Cardiac muscle cell (in vitro differentiated cells and primary cell): ENCODE measurements at regions not wholly inside any gene's neighbourhood (a gene's known extent, or its start where the extent isn't known, plus 50 kb on each side); places are given as distances from the start of the nearest gene placed in this dataset.

Experiments
- DNase-seq, 2 donors: peaks; one replicate each; pipeline versions ENCODE4 v3.0.0 to v3.0.0-alpha.2; 2010 to 2017; ENCODE audit warnings: low read depth in 1 of 2, low spot score in 1 of 2
- H3K27ac ChIP-seq: fragments of 200-600 bp; sonication (generic); 2 replicates; pipeline ENCODE4 v1.5.1; 2016
- H3K27me3 ChIP-seq: fragments of 200-600 bp; sonication (generic); 2 replicates; pipeline ENCODE4 v1.6.0; 2016; ENCODE audit warnings: control low read depth
- H3K36me3 ChIP-seq: fragments of 200-600 bp; sonication (generic); 2 replicates; pipeline ENCODE4 v1.5.1; 2016; ENCODE audit warnings: control low read depth
- H3K4me1 ChIP-seq: fragments of 200-600 bp; sonication (generic); 2 replicates; pipeline ENCODE4 v1.8.1; 2017; ENCODE audit warnings: low read depth, mild to moderate bottlenecking, mixed run types
- H3K4me3 ChIP-seq: fragments of 200-600 bp; sonication (generic); 2 replicates; pipeline ENCODE4 v1.5.1; 2016; ENCODE audit warnings: mild to moderate bottlenecking
- H3K9me3 ChIP-seq: fragments of 200-600 bp; sonication (generic); 2 replicates; pipeline ENCODE4 v1.5.1; 2017; ENCODE audit warnings: low read depth, mild to moderate bottlenecking, control low read depth
- TF ChIP-seq, protein P1 (sequence below): IDR thresholded peaks from 2 replicates; pipeline ENCODE4 v1.5.1; 2012; ENCODE audit warnings: low read depth, mild to moderate bottlenecking, low read length

DNA sequence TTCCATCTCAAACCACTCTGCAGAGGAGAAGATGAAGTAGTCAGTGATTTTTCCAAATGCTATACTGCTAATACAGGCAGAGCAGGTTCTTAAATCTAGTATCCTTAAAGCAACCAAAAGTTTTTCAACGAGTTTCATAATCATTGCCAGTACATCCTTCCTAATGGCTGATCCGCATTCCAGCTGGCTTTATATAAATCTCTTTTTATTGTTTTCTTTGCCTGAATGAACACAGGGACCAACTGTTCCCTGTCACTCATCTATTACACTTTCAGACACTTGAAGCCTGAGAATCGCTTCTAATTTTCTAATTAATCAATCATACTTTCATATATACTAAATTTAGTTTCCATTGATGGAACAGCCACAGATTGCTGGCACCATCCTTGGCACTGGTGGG is 508.6 kb downstream of the RAB28 start:
- Histone ChIP-seq H3K27me3 (no peaks in the 10 kb centered on the region), H3K4me3 (no peak overlapping the region), H3K27ac (no peak overlapping the region), H3K4me1 (no peaks in the 10 kb centered on the region), H3K36me3 (no peaks in the 10 kb centered on the region), H3K9me3 (no peaks in the 10 kb centered on the region)
- TF ChIP-seq, protein P1, sequence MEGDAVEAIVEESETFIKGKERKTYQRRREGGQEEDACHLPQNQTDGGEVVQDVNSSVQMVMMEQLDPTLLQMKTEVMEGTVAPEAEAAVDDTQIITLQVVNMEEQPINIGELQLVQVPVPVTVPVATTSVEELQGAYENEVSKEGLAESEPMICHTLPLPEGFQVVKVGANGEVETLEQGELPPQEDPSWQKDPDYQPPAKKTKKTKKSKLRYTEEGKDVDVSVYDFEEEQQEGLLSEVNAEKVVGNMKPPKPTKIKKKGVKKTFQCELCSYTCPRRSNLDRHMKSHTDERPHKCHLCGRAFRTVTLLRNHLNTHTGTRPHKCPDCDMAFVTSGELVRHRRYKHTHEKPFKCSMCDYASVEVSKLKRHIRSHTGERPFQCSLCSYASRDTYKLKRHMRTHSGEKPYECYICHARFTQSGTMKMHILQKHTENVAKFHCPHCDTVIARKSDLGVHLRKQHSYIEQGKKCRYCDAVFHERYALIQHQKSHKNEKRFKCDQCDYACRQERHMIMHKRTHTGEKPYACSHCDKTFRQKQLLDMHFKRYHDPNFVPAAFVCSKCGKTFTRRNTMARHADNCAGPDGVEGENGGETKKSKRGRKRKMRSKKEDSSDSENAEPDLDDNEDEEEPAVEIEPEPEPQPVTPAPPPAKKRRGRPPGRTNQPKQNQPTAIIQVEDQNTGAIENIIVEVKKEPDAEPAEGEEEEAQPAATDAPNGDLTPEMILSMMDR = no peak
- DNase-seq = no peak

DNA sequence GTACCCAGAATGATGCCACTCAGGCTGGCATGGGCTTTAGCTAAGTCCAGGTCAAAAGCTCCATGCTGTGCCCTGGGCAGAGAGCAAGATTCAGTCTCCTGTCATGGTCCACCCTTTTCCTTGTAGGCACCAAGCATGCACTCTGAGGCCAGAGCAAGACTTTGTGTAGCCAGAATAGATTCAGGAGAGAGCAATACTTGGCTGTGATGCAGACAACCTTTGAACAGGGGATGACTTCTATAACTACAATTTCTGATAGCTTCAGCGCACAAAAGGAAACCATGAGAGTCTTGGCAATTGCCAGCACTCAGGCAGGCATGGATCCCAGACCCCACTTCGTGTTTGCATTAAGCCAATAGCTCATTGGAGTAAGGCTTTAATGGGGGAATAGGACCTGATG is 510.6 kb downstream of the RAB28 start:
- no peak overlapping the region for H3K4me3 ChIP-seq
- no peaks in the 10 kb centered on the region for H3K36me3 ChIP-seq
- no peaks in the 10 kb centered on the region for H3K9me3 ChIP-seq
- DNase-seq = no peak
- no peaks in the 10 kb centered on the region for H3K4me1 ChIP-seq
- no peaks in the 10 kb centered on the region for H3K27me3 ChIP-seq
- TF ChIP-seq, protein P1 = no peak
- H3K27ac ChIP-seq = no peak overlapping the region

DNA sequence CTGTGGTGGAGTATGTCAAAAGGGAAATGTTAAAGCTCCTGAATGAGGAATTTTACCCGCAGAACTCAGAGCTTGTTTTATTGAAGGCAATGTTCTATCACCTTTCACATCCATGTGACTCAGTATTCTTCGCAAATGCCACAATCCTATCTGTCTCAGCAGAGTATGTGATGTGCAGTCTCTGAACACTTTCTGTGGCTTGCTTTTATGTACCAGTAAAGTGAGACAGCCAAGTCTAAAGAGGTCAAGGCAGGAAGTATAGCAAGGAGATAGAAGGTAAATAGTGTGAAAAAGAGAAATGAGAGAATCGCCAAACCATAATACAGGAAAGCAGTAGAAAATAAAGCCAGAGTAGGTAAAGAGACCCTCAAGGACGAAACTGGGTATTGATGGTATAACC is 515.8 kb downstream of the RAB28 start:
- TF ChIP-seq, protein P1 = no peak

DNA sequence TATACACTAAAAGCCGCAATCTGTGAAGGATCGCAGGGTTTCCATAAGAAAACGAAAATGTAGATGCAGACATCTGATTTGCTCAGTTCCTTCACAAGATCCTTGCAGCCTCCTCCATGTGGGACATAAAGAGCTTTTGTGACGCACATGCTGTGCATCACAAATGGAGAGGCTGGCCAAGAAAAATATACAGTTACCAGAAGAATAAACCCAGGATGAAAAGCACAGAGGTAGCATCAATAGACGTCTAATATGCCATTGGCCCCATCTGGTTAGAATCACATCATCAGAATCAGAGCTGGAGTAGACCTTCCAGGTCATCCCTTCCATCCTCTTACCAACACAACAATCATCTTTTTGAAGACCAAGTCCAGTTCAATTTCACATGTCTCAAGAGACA is 517.4 kb downstream of the RAB28 start:
- H3K4me3 ChIP-seq = no peak overlapping the region
- H3K4me1 ChIP-seq = no peaks in the 10 kb centered on the region
- no peaks in the 10 kb centered on the region for H3K36me3 ChIP-seq
- H3K27me3 ChIP-seq = no peaks in the 10 kb centered on the region
- no peak overlapping the region for H3K27ac ChIP-seq
- TF ChIP-seq, protein P1 = no peak
- no peaks in the 10 kb centered on the region for H3K9me3 ChIP-seq
- no peak for DNase-seq

More for the DNA sequence above, 515.8 kb downstream of the RAB28 start:
- Histone ChIP-seq H3K36me3 (no peaks in the 10 kb centered on the region), H3K4me3 (no peak overlapping the region), H3K27me3 (no peaks in the 10 kb centered on the region), H3K9me3 (no peaks in the 10 kb centered on the region), H3K4me1 (no peaks in the 10 kb centered on the region), H3K27ac (no peak overlapping the region)
- no peak for DNase-seq

DNA sequence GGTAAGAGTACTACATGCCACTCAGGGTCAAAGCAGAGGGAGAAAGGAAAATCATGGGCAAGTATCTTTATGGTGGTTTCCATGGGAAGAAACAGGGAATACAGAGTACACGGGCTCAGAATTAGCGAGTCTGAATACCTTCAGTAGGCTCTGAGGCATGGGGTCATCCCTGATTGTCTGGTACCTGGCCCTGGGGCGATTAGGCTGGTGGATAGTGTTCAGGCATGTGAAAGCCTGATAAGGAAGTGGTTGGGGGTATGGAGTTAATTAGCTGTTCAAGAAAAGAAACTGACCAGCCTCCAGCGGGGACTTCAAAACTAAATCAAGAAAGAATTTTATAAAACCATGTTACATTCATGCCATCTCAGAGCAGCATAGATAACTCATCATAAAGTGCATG is 518.8 kb downstream of the RAB28 start:
- DNase-seq = no peak
- Histone ChIP-seq H3K27ac (no peak overlapping the region), H3K4me1 (no peaks in the 10 kb centered on the region), H3K27me3 (no peaks in the 10 kb centered on the region), H3K4me3 (no peak overlapping the region), H3K36me3 (no peaks in the 10 kb centered on the region), H3K9me3 (no peaks in the 10 kb centered on the region)
- TF ChIP-seq, protein P1 = no peak

DNA sequence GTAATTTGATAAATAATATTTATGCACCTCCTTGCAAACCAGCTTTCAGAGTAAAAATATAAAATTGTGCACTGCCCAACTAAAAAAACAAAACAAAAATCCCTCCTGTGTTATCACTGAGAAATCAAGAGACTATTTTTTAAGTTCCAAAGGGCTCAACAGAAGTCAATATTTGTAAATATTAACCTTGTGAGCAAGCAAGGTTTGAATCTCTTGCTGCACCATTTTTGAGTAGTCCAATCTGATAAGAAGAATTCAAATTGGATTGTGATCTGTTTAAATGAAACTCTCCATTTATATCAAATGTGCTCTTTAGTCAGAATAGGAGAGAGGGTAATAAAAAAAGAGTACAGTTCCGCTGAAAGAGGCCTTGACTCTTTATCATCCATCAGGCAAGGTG is 520.2 kb downstream of the RAB28 start:
- H3K4me1 ChIP-seq = no peaks in the 10 kb centered on the region
- H3K36me3 ChIP-seq = no peaks in the 10 kb centered on the region
- no peaks in the 10 kb centered on the region for H3K27me3 ChIP-seq
- no peak for DNase-seq
- no peak overlapping the region for H3K4me3 ChIP-seq
- no peaks in the 10 kb centered on the region for H3K9me3 ChIP-seq
- TF ChIP-seq, protein P1 = no peak
- no peak overlapping the region for H3K27ac ChIP-seq
